Mucosa of descending colon (tissue), 3 donors: ENCODE measurements at regions not wholly inside any gene's neighbourhood (a gene's known extent, or its start where the extent isn't known, plus 50 kb on each side); places are given as distances from the start of the nearest gene placed in this dataset.

Experiments
- ATAC-seq: fragments of 200-7000 bp; cut with Tn5 transposase; one replicate; pipeline ENCODE4 v1.9.1; 2020; ENCODE audit warnings: mild to moderate bottlenecking, moderate library complexity
- DNase-seq, 3 donors: peaks; one replicate each; pipeline ENCODE4 v3.0.0-alpha.2; 2020
- H3K36me3 ChIP-seq: fragments of 200-600 bp; one replicate; pipeline ENCODE4 v1.8.0; 2021; ENCODE audit warnings: low read depth, mild to moderate bottlenecking
- H3K4me1 ChIP-seq: fragments of 200-600 bp; one replicate; pipeline ENCODE4 v1.8.0; 2021; ENCODE audit warnings: low read depth, mild to moderate bottlenecking
- H3K4me3 ChIP-seq: fragments of 200-600 bp; one replicate; pipeline ENCODE4 v1.8.0; 2021; ENCODE audit warnings: mild to moderate bottlenecking
- H3K9me3 ChIP-seq: fragments of 200-600 bp; one replicate; pipeline ENCODE4 v1.8.0; 2021; ENCODE audit warnings: mild to moderate bottlenecking
- intact Hi-C, 2 donors: fragments of 100-400 bp; cut with DNase I in 1 of 2; cut with micrococcal nuclease in 1 of 2; formaldehyde crosslinking; loops; one replicate each; pipeline versions ENCODE4 v1.11.0 to v1.11.1; 2022; cut with DNase I, micrococcal nuclease
- TF ChIP-seq, protein P1 (sequence below): fragments of 200-600 bp; IDR thresholded peaks from one replicate; pipeline ENCODE4 v1.8.0; 2022; ENCODE audit warnings: antibody characterized with exemption, mild to moderate bottlenecking
- donor health status: DM: no; HTN: no; CAD: no; lungs with moderate emphysema.
- donor health status: DM: no; HTN: no; CAD: no.
- donor health status: DM: no; HTN: yes; CAD: no.

DNA sequence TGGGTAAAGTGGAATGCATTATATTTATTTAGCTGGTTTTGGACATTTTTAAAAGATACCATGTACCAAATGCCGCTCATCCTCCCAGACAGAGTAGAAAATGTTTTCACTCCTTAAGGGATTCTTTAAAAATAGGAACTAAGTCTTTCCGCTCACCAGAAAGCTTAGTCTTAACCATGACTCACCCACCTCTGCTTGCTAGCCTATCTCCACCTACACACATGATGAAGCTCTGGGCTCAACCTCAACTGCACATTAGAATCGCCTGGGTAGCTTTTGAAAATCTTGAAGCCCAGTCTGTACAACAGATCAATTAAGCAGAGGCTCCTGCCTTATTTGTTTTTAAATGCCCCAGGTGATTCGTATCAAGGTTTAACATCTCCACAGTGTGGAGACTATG, 260.5 kb downstream of the NEDD1 start:
- Histone ChIP-seq H3K4me3 (no peak overlapping the region), H3K36me3 (no peaks in the 10 kb centered on the region), H3K9me3 (no peaks in the 10 kb centered on the region), H3K4me1 (no peaks in the 10 kb centered on the region)
- TF ChIP-seq, protein P1, sequence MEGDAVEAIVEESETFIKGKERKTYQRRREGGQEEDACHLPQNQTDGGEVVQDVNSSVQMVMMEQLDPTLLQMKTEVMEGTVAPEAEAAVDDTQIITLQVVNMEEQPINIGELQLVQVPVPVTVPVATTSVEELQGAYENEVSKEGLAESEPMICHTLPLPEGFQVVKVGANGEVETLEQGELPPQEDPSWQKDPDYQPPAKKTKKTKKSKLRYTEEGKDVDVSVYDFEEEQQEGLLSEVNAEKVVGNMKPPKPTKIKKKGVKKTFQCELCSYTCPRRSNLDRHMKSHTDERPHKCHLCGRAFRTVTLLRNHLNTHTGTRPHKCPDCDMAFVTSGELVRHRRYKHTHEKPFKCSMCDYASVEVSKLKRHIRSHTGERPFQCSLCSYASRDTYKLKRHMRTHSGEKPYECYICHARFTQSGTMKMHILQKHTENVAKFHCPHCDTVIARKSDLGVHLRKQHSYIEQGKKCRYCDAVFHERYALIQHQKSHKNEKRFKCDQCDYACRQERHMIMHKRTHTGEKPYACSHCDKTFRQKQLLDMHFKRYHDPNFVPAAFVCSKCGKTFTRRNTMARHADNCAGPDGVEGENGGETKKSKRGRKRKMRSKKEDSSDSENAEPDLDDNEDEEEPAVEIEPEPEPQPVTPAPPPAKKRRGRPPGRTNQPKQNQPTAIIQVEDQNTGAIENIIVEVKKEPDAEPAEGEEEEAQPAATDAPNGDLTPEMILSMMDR, result no peak
- intact Hi-C loops, result no loop called here
- ATAC-seq, result no peak
- no peak for DNase-seq

DNA sequence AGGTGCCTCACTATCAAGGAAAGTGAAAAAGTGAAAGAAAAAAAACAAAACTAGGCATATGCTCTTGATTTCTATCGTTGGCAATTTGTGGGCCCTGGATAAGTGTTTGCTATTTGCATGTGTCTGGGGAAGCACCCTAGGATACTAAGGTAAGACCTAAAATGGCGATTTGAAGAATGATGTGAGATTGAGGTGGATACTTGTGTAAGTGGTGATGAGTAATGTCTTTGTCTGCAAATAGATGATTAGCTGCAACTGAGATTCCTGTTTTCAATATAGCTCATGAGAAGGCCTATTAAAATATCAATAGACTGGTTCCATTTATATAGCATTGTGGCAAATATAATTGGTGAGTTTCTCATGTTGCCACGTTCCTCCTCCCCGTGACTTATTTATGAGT, 261.7 kb downstream of the NEDD1 start:
- Histone ChIP-seq H3K4me3 (no peak overlapping the region), H3K4me1 (no peaks in the 10 kb centered on the region), H3K36me3 (no peaks in the 10 kb centered on the region), H3K9me3 (no peaks in the 10 kb centered on the region)
- TF ChIP-seq, protein P1, result no peak
- ATAC-seq, result no peak
- intact Hi-C loops, result no loop called here
- DNase-seq, result no peak

DNA sequence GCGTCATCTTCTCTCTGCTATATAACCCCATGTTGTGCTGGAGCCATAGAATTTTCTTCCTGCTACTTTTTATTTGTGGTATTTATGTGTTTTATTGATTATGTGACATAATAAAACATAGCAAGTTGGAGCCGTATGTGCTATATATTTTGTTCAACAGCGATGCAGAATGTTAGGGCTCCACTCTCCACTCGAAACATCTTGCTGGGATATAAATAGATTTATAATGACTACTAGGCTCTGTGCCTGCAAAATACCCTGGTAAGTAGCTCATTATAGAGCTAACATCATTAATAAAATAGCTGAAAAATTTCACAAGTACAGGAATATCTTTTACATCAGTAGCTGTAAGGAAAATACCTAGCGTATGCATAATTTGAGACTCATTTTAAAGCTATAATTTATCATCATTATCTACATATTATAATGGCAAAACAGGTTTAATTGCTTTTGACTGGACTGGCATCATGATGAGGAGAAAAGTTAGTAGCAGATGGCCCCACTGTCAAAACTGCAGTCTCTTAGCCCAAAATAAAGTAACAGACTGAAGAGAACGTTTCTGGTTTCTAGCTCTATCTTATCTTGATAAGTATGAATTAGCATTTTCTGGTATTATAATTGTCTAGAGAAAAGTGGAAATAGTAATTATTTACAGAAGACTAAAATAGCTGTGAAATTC, 263.0 kb downstream of the NEDD1 start:
- ATAC-seq (no peak), DNase-seq (no peak)
- H3K4me1 ChIP-seq, result no peaks in the 10 kb centered on the region
- intact Hi-C loops, result no loop called here
- TF ChIP-seq, protein P1, result no peak
- no peaks in the 10 kb centered on the region for H3K9me3 ChIP-seq
- H3K36me3 ChIP-seq, result no peaks in the 10 kb centered on the region
- no peak overlapping the region for H3K4me3 ChIP-seq

DNA sequence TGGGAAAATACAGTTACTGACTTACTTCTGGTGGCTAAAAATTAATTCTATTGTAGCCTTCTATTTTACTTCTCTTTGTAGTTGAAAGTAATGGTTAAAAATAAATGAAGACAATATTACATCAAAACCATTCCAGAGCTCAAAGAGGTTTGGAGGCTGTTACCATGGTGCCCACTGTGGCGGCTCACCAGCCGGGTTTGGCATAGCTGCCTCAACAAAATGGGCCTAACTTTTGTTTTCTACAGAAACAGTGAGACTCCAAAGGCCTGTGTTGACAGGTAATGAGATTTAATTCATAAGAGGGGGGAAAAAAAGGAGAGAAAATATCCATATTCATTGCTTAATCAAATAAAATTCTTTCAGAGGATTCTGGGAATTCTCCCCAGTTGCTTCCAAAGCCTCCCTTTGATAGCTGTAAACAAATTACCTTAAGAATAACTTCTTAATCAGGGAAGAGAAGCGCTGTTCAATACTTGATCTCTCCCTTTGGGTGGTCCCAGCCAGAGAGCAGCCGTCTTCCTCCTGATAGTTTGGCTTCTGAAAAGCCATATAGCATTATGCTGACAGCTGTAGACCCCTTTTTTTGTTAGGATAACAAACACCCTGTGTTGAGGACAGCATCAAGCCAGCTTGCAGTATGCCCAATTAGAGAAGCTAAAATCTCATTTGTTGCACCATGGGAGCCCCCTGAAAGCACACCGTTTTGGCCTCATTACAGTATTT, 266.8 kb downstream of the NEDD1 start:
- no peak for ATAC-seq
- TF ChIP-seq, protein P1, result no peak
- Histone ChIP-seq H3K36me3 (no peaks in the 10 kb centered on the region), H3K9me3 (no peaks in the 10 kb centered on the region), H3K4me1 (no peaks in the 10 kb centered on the region), H3K4me3 (no peak overlapping the region)
- no peak for DNase-seq
- intact Hi-C loops, result no loop called here

DNA sequence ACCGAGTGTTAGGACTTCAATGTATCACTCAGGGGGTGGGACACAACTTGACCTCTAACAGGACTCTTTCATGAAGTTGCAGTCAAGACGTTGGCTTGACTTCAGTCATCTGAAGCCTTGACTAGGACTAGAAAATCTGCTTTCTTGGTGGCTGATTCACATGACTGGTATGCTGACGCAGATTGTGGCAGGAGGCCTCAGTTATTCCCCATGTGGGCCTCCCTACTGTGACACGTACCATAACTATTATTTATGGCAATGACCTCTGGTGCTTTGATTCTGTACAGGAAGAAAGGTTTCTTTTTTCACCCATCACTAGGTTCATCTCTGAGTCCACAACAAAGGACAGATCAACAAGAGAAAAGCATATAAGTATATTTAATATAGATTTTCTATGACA, 270.4 kb downstream of the NEDD1 start:
- ATAC-seq, result no peak
- Histone ChIP-seq H3K4me1 (no peaks in the 10 kb centered on the region), H3K36me3 (no peaks in the 10 kb centered on the region), H3K4me3 (no peak overlapping the region), H3K9me3 (no peaks in the 10 kb centered on the region)
- TF ChIP-seq, protein P1, result no peak
- DNase-seq, result no peak
- intact Hi-C loops, result no loop called here
